ENCODE measurements at regions not wholly inside any gene's neighbourhood (a gene's known extent, or its start where the extent isn't known, plus 50 kb on each side); places are given as distances from the start of the nearest gene placed in this dataset.
"Not testable (repeated sequence)": the region's sequence is repeated elsewhere in the genome, so short reads cannot be mapped to it uniquely, and the experiment has no call there.

- no peak for DNase-seq
Observed at GRCh38 chr18:64809801-64810200, 660.9 kb upstream of the LINC00305 start.

GRCh38 chr18:64807560-64807959, 658.7 kb upstream of the LINC00305 start:
- no peak for DNase-seq

GRCh38 chr18:64806691-64807090, 657.8 kb upstream of the LINC00305 start:
- DNase-seq, result no peak

- no peak for DNase-seq
Observed at GRCh38 chr18:64806232-64806631, 657.3 kb upstream of the LINC00305 start.

GRCh38 chr18:64803471-64803870, 654.6 kb upstream of the LINC00305 start:
- DNase-seq, result no peak

GRCh38 chr18:64800151-64800550, 651.3 kb upstream of the LINC00305 start:
- DNase-seq, result no peak

GRCh38 chr18:64799376-64799775, 650.5 kb upstream of the LINC00305 start:
- DNase-seq, result no peak

- no peak for DNase-seq
Observed at GRCh38 chr18:64791236-64791635, 642.3 kb upstream of the LINC00305 start.

- DNase-seq, result no peak
Observed at GRCh38 chr18:64785686-64786085, 636.8 kb upstream of the LINC00305 start.

GRCh38 chr18:64777556-64777955, 628.7 kb upstream of the LINC00305 start:
- DNase-seq, result no peak

- DNase-seq, result no peak
Observed at GRCh38 chr18:64765908-64766307, 617.0 kb upstream of the LINC00305 start.

- DNase-seq, result no peak
Observed at GRCh38 chr18:64752707-64753106, 603.8 kb upstream of the LINC00305 start.

- no peak for DNase-seq
Observed at GRCh38 chr18:64749884-64750283, 601.0 kb upstream of the LINC00305 start.

GRCh38 chr18:64747803-64748202, 598.9 kb upstream of the LINC00305 start:
- no peak for DNase-seq

- DNase-seq, result no peak
Observed at GRCh38 chr18:64742898-64743297, 594.0 kb upstream of the LINC00305 start.

GRCh38 chr18:64734063-64734462, 585.2 kb upstream of the LINC00305 start:
- DNase-seq, result no peak

- not testable (repeated sequence) for DNase-seq
Observed at GRCh38 chr18:64725657-64726056, 576.8 kb upstream of the LINC00305 start.

GRCh38 chr18:64720781-64721464, 572.0 kb upstream of the LINC00305 start:
- no peak for DNase-seq

- no peak for DNase-seq
Observed at GRCh38 chr18:64718808-64719207, 569.9 kb upstream of the LINC00305 start.

- DNase-seq, result no peak
Observed at GRCh38 chr18:64717026-64717425, 568.1 kb upstream of the LINC00305 start.

- DNase-seq, result no peak
Observed at GRCh38 chr18:64714086-64714485, 565.2 kb upstream of the LINC00305 start.

GRCh38 chr18:64713284-64713683, 564.4 kb upstream of the LINC00305 start:
- DNase-seq, result no peak

GRCh38 chr18:64712035-64712434, 563.1 kb upstream of the LINC00305 start:
- DNase-seq, result no peak

- no peak for DNase-seq
Observed at GRCh38 chr18:64710105-64710861, 561.4 kb upstream of the LINC00305 start.

- no peak for DNase-seq
Observed at GRCh38 chr18:64707052-64707451, 558.2 kb upstream of the LINC00305 start.
